WERI-Rb-1 (cell line): ENCODE measurements at regions not wholly inside any gene's neighbourhood (a gene's known extent, or its start where the extent isn't known, plus 50 kb on each side); places are given as distances from the start of the nearest gene placed in this dataset.

Experiments
- DNase-seq: peaks from one replicate; pipeline ENCODE4 v3.0.0-alpha.2; 2020
- H3K27ac ChIP-seq: fragments of 250-450 bp; sonication (Bioruptor Pico); 2 replicates; pipeline ENCODE4 v1.5.1; 2020; ENCODE audit warnings: mild to moderate bottlenecking, moderate library complexity
- H3K27me3 ChIP-seq: fragments of 250-450 bp; sonication (Bioruptor Pico); 2 replicates; pipeline ENCODE4 v1.5.1; 2021; ENCODE audit warnings: mild to moderate bottlenecking, low read depth, moderate library complexity; ENCODE audit not compliant: insufficient read depth, severe bottlenecking
- H3K36me3 ChIP-seq: fragments of 250-450 bp; sonication (Bioruptor Pico); 2 replicates; pipeline ENCODE4 v1.5.1; 2020; ENCODE audit warnings: mild to moderate bottlenecking, moderate library complexity
- H3K4me3 ChIP-seq: 2 replicates; pipeline ENCODE4 v1.5.1; 2011; ENCODE audit warnings: low read depth, mild to moderate bottlenecking, control low read depth, low read length
- H3K9me3 ChIP-seq: fragments of 250-450 bp; sonication (Bioruptor Pico); 2 replicates; pipeline ENCODE4 v1.5.1; 2021; ENCODE audit warnings: mild to moderate bottlenecking, moderate library complexity; ENCODE audit not compliant: severe bottlenecking
- TF ChIP-seq, protein P1 (sequence below): IDR thresholded peaks from 2 replicates; pipeline ENCODE4 v1.5.1; 2011; ENCODE audit warnings: low read depth, mild to moderate bottlenecking, control low read depth, inconsistent platforms, low read length

GRCh38 chr9:27664121-27664779 lies 91.0 kb upstream of the C9orf72 start:
- H3K27me3 ChIP-seq, result no peaks in the 10 kb centered on the region
- DNase-seq, result no peak
- TF ChIP-seq, protein P1, sequence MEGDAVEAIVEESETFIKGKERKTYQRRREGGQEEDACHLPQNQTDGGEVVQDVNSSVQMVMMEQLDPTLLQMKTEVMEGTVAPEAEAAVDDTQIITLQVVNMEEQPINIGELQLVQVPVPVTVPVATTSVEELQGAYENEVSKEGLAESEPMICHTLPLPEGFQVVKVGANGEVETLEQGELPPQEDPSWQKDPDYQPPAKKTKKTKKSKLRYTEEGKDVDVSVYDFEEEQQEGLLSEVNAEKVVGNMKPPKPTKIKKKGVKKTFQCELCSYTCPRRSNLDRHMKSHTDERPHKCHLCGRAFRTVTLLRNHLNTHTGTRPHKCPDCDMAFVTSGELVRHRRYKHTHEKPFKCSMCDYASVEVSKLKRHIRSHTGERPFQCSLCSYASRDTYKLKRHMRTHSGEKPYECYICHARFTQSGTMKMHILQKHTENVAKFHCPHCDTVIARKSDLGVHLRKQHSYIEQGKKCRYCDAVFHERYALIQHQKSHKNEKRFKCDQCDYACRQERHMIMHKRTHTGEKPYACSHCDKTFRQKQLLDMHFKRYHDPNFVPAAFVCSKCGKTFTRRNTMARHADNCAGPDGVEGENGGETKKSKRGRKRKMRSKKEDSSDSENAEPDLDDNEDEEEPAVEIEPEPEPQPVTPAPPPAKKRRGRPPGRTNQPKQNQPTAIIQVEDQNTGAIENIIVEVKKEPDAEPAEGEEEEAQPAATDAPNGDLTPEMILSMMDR, result no peak

GRCh38 chr9:27665136-27665535 lies 91.9 kb upstream of the C9orf72 start:
- TF ChIP-seq, protein P1, result no peak
- no peaks in the 10 kb centered on the region for H3K27me3 ChIP-seq
- H3K27ac ChIP-seq, result no peak overlapping the region
- no peak for DNase-seq
- H3K9me3 ChIP-seq, result no peaks in the 10 kb centered on the region
- H3K4me3 ChIP-seq, result no peak overlapping the region
- no peaks in the 10 kb centered on the region for H3K36me3 ChIP-seq

More at GRCh38 chr9:27664121-27664779, 91.0 kb upstream of the C9orf72 start:
- Histone ChIP-seq H3K9me3 (no peaks in the 10 kb centered on the region), H3K4me3 (no peak overlapping the region), H3K36me3 (no peaks in the 10 kb centered on the region), H3K27ac (no peak overlapping the region)

- no peak overlapping the region for H3K4me3 ChIP-seq
- no peaks in the 10 kb centered on the region for H3K36me3 ChIP-seq
- H3K9me3 ChIP-seq, result no peaks in the 10 kb centered on the region
- no peak overlapping the region for H3K27ac ChIP-seq
- TF ChIP-seq, protein P1, result no peak
- H3K27me3 ChIP-seq, result no peaks in the 10 kb centered on the region
- no peak for DNase-seq
Measured at GRCh38 chr9:27668280-27668679, 95.0 kb upstream of the C9orf72 start.

DNA sequence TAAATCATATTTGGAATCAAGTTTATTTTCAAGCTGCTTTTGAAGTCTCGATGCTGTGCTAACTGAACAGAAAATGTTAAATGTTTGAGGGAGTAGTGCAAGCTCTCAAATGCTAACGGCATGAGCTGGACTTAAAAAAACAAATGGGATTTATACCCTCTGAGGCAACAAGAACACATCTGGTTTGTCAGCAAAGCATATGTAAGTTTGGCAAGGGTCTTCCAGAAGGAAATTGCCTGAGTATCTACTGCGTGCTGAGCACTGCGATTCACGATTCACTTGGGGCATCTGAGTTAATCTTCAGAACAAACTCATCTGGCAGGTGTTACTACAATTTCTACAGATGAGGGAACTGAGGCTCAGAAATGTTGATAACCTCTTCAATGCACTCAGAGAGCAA lies 98.4 kb upstream of the C9orf72 start:
- Histone ChIP-seq H3K9me3 (no peaks in the 10 kb centered on the region), H3K27me3 (no peaks in the 10 kb centered on the region), H3K36me3 (no peaks in the 10 kb centered on the region), H3K27ac (no peak overlapping the region), H3K4me3 (no peak overlapping the region)
- TF ChIP-seq, protein P1, result no peak
- no peak for DNase-seq

GRCh38 chr9:27672718-27673117 lies 99.4 kb upstream of the C9orf72 start:
- H3K27ac ChIP-seq, result no peak overlapping the region
- no peak overlapping the region for H3K4me3 ChIP-seq
- H3K9me3 ChIP-seq, result no peaks in the 10 kb centered on the region
- no peaks in the 10 kb centered on the region for H3K27me3 ChIP-seq
- no peaks in the 10 kb centered on the region for H3K36me3 ChIP-seq
- DNase-seq, result no peak
- TF ChIP-seq, protein P1, result no peak

DNA sequence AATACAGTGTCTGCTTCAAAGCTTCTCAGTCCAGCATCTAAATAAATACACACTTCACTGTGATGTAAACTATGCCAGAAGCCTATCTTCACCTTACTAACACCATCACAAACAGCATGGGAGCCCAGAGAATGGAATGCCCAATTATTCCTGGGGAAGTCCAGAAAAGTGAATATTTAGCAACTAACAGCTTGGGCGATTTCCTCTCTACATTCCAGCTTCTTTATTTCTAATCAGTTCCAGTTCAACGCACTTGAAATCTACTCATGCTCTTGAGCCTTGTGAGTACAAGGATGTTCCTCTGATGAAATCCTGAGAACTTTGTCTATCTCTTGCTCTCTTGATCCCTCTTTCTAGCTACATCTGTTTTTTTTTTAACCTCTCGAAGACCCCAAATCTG lies 100.4 kb upstream of the C9orf72 start:
- Histone ChIP-seq H3K9me3 (no peaks in the 10 kb centered on the region), H3K4me3 (no peak overlapping the region), H3K27ac (no peak overlapping the region), H3K36me3 (no peaks in the 10 kb centered on the region), H3K27me3 (no peaks in the 10 kb centered on the region)
- TF ChIP-seq, protein P1, result no peak
- no peak for DNase-seq
